ENCODE measurements at regions not wholly inside any gene's neighbourhood (a gene's known extent, or its start where the extent isn't known, plus 50 kb on each side); places are given as distances from the start of the nearest gene placed in this dataset.

GRCh38 chr3:144496141-144496835 is 524.7 kb downstream of the DIPK2A start:
- TF ChIP-seq TEAD4 (IDR thresholded peaks at IDR 0.05), result no peak
- no peak for TF ChIP-seq MAX (IDR thresholded peaks at IDR 0.05)
- no peak for TF ChIP-seq TAF1 (IDR thresholded peaks at IDR 0.05; ENCODE audit: low read depth)
- TF ChIP-seq EP300 (IDR thresholded peaks at IDR 0.05; ENCODE audit: borderline replicate concordance), result no peak
- no peak for TF ChIP-seq CEBPB (IDR thresholded peaks at IDR 0.05)
- no peak for TF ChIP-seq FOXM1 (IDR thresholded peaks at IDR 0.05; ENCODE audit: borderline replicate concordance, low read depth)
- TF ChIP-seq, protein P1, sequence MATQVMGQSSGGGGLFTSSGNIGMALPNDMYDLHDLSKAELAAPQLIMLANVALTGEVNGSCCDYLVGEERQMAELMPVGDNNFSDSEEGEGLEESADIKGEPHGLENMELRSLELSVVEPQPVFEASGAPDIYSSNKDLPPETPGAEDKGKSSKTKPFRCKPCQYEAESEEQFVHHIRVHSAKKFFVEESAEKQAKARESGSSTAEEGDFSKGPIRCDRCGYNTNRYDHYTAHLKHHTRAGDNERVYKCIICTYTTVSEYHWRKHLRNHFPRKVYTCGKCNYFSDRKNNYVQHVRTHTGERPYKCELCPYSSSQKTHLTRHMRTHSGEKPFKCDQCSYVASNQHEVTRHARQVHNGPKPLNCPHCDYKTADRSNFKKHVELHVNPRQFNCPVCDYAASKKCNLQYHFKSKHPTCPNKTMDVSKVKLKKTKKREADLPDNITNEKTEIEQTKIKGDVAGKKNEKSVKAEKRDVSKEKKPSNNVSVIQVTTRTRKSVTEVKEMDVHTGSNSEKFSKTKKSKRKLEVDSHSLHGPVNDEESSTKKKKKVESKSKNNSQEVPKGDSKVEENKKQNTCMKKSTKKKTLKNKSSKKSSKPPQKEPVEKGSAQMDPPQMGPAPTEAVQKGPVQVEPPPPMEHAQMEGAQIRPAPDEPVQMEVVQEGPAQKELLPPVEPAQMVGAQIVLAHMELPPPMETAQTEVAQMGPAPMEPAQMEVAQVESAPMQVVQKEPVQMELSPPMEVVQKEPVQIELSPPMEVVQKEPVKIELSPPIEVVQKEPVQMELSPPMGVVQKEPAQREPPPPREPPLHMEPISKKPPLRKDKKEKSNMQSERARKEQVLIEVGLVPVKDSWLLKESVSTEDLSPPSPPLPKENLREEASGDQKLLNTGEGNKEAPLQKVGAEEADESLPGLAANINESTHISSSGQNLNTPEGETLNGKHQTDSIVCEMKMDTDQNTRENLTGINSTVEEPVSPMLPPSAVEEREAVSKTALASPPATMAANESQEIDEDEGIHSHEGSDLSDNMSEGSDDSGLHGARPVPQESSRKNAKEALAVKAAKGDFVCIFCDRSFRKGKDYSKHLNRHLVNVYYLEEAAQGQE (IDR thresholded peaks at IDR 0.05; ENCODE audit: low read depth), result no peak
- no peak for TF ChIP-seq TCF12 (IDR thresholded peaks at IDR 0.05; ENCODE audit: low read depth)
- TF ChIP-seq RAD21 (IDR thresholded peaks at IDR 0.05; ENCODE audit: low read depth), result no peak
- no peak for TF ChIP-seq USF1 (IDR thresholded peaks at IDR 0.05)
- no peak for TF ChIP-seq YY1 (IDR thresholded peaks at IDR 0.05; ENCODE audit: low read depth)
- TF ChIP-seq ZBTB7A (IDR thresholded peaks at IDR 0.05; ENCODE audit: low read depth), result no peak
- TF ChIP-seq NFIC (IDR thresholded peaks at IDR 0.05), result no peak
- no peak for TF ChIP-seq EGR1 (IDR thresholded peaks at IDR 0.05)
- TF ChIP-seq CREB1 (IDR thresholded peaks at IDR 0.05; ENCODE audit: low read depth), result no peak

GRCh38 chr3:144497452-144497851 is 525.8 kb downstream of the DIPK2A start:
- TF ChIP-seq FOXM1 (IDR thresholded peaks at IDR 0.05; ENCODE audit: borderline replicate concordance, low read depth) (no peak), NFIC (IDR thresholded peaks at IDR 0.05) (no peak), RAD21 (IDR thresholded peaks at IDR 0.05; ENCODE audit: low read depth) (no peak), EP300 (IDR thresholded peaks at IDR 0.05; ENCODE audit: borderline replicate concordance) (no peak), EGR1 (IDR thresholded peaks at IDR 0.05) (no peak), TAF1 (IDR thresholded peaks at IDR 0.05; ENCODE audit: low read depth) (no peak), CREB1 (IDR thresholded peaks at IDR 0.05; ENCODE audit: low read depth) (no peak), TCF12 (IDR thresholded peaks at IDR 0.05; ENCODE audit: low read depth) (no peak), YY1 (IDR thresholded peaks at IDR 0.05; ENCODE audit: low read depth) (no peak), USF1 (IDR thresholded peaks at IDR 0.05) (no peak), TEAD4 (IDR thresholded peaks at IDR 0.05) (no peak), MAX (IDR thresholded peaks at IDR 0.05) (no peak)
- TF ChIP-seq, protein P1 (IDR thresholded peaks at IDR 0.05; ENCODE audit: low read depth), result no peak

DNA sequence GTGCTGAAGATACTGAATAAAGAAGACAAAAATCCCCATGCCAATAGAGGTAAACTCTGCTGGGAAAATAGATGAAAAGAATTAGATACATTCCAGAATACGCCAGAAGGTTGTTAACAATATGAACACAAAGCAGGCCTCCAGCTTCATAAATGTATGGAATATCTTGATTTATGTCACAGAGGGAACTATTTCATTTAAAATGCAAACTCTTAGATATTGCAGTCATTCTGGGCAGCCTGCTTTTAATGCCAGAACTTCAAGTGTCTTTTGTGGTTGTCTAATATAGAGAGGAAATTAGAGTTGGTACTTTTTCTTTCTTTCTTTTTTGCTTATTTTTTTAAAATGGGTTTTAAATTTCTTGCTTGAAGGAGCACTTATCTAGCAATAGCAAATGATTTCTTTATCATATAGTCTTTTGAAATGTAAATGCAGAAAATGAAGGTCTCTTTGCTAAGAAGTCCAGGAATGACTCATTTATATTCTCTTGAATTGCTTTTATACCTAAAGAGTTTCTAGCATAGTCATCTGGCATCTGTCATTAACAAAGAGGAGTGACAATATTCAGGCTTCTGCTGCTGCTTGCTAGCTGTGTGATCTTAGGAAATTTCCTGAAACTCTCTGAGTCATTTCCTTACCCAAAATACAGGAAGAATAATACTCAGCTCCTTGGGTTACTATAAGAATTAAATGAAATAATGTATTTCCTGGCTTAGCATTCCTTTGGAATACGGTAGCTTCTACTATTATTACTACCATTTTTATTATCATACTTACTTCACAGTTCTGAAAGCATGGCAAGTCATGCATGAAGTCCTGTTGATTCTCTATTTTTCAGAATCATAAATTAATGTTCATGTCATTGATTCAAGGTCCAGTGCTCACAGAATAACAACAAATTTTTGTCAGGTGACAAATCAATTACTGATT is 527.6 kb downstream of the DIPK2A start:
- TF ChIP-seq RAD21 (IDR thresholded peaks at IDR 0.05; ENCODE audit: low read depth) (no peak), MAX (IDR thresholded peaks at IDR 0.05) (no peak), YY1 (IDR thresholded peaks at IDR 0.05; ENCODE audit: low read depth) (no peak), USF1 (IDR thresholded peaks at IDR 0.05) (no peak), NFIC (IDR thresholded peaks at IDR 0.05) (peak; percentile 34; the same call in 1 of the 2 replicates), CREB1 (IDR thresholded peaks at IDR 0.05; ENCODE audit: low read depth) (no peak), EP300 (IDR thresholded peaks at IDR 0.05; ENCODE audit: borderline replicate concordance) (0 out of 2 replicates have a peak, but pooled peaks have one; percentile 13), TEAD4 (IDR thresholded peaks at IDR 0.05) (peak; percentile 44; the same call in 1 of the 2 replicates), ZBTB7A (IDR thresholded peaks at IDR 0.05; ENCODE audit: low read depth) (no peak)

DNA sequence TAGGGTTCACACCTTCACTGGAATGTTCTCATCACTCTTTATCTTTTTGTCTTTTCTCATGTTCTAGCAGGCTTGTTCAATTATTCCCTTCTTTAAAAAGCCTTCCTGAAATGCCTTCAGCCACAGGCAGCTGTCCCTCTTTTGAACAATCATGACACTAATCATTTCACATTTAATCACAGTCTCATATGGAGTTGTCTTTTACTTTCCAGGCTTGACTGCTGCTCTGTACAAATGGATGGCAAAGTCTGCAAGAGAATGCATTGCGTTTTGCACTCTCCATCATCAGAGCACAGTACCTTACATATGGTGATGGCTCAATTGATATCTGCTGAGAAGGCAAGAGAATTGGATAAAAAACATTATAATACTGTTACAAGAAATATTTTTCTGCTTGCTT is 529.8 kb downstream of the DIPK2A start:
- no peak for TF ChIP-seq TAF1 (IDR thresholded peaks at IDR 0.05; ENCODE audit: low read depth)
- no peak for TF ChIP-seq EP300 (IDR thresholded peaks at IDR 0.05; ENCODE audit: borderline replicate concordance)
